ENCODE measurements at regions not wholly inside any gene's neighbourhood (a gene's known extent, or its start where the extent isn't known, plus 50 kb on each side); places are given as distances from the start of the nearest gene placed in this dataset.

DNA sequence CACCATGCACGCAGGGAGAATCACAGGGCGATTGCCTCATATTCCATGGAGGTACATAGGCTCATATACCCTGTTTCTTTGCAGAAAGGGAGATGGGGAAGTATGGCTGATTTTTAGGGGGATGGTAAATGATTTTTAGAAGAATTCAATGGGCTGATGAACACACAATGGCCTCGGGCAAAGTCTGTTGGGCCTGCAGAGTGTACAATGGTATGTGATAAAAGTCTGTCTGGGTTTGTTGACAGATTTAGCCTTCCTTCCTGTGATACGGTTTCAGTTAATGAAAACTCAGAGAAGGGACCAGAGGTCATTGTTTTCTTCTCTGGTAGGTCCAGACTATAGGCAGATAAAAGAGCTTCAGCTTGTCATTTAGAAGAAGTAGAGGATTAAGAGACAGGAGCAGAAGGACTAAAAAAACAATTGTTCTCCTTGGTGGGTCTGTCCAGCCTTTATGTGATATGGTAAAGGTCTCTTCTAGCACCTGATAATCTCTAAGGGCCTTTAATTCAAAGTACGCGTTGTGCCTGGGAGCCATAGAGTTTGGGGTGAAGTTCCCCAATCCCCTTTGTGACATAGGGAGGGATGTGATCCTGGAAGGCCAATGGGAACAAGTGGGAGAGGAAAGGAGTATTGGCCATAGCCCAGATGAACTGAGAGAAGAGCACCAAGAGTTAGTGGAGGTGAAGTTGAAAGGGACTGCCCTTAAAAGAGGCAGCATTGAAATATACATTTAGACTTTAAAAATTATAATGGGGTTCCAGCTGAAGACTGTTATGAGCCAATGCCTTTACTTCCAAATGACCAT lies 107.5 kb upstream of the SERPINE2 start:
- no peak for TF ChIP-seq CTCF (conservative IDR thresholded peaks at IDR 0.05 in 1 of 2, IDR thresholded peaks at IDR 0.05 in 1 of 2; ENCODE audit: low read depth in 1 of 2, low read length in 2 of 2)
- no peak for TF ChIP-seq EZH2 (IDR thresholded peaks at IDR 0.05; ENCODE audit: low read length, missing control alignments)

All from fibroblast of lung (primary cell).